Suprapubic skin (tissue), 4 donors: ENCODE measurements at regions not wholly inside any gene's neighbourhood (a gene's known extent, or its start where the extent isn't known, plus 50 kb on each side); places are given as distances from the start of the nearest gene placed in this dataset.

Experiments
- DNase-seq, 2 donors: peaks; one replicate each; pipeline ENCODE4 v3.0.0-alpha.2; 2019; ENCODE audit warnings: low spot score in 2 of 2
- H3K27ac ChIP-seq: fragments of 200-600 bp; sonication (generic); one replicate; pipeline ENCODE4 v1.5.1; 2019
- H3K27me3 ChIP-seq: fragments of 200-600 bp; sonication (generic); one replicate; pipeline ENCODE4 v1.5.1; 2019
- H3K36me3 ChIP-seq: fragments of 200-600 bp; sonication (generic); one replicate; pipeline ENCODE4 v1.5.1; 2019
- H3K4me1 ChIP-seq: fragments of 200-600 bp; sonication (generic); one replicate; pipeline ENCODE4 v1.5.1; 2019
- H3K4me3 ChIP-seq: fragments of 200-600 bp; sonication (generic); one replicate; pipeline ENCODE4 v1.5.1; 2019; ENCODE audit warnings: mild to moderate bottlenecking
- H3K9me3 ChIP-seq: fragments of 200-600 bp; sonication (generic); one replicate; pipeline ENCODE4 v1.5.1; 2019
- EP300 ChIP-seq: sonication (generic); formaldehyde crosslinking; IDR thresholded peaks from one replicate; pipeline ENCODE4 v1.6.1; 2017; ENCODE audit warnings: antibody characterized with exemption
- POLR2A ChIP-seq, 2 donors: fragments of 450-650 bp; IDR thresholded peaks; one replicate each; pipeline ENCODE4 v1.6.1; 2017; ENCODE audit warnings: antibody characterized with exemption in 2 of 2, mild to moderate bottlenecking in 2 of 2, moderate library complexity in 2 of 2
- POLR2AphosphoS5 ChIP-seq, 3 donors: sonication (generic); formaldehyde crosslinking; IDR thresholded peaks; one replicate each; pipeline ENCODE4 v1.6.1; 2017; ENCODE audit warnings: antibody characterized with exemption in 3 of 3
- WGBS: methylation state at CpG from one replicate; pipeline ENCODE4 v1.1.5; 2018; 5-methylcytosine and 5-hydroxymethylcytosine counted together
- TF ChIP-seq, protein P1 (sequence below), 2 donors: fragments of 200-600 bp in 1 of 2; fragments of 450-650 bp in 1 of 2; sonication (generic) in 1 of 2; IDR thresholded peaks; one replicate each; pipeline ENCODE4 v1.5.1; 2016 to 2019; ENCODE audit warnings: antibody characterized with exemption in 2 of 2, mild to moderate bottlenecking in 1 of 2, moderate library complexity in 1 of 2

DNA sequence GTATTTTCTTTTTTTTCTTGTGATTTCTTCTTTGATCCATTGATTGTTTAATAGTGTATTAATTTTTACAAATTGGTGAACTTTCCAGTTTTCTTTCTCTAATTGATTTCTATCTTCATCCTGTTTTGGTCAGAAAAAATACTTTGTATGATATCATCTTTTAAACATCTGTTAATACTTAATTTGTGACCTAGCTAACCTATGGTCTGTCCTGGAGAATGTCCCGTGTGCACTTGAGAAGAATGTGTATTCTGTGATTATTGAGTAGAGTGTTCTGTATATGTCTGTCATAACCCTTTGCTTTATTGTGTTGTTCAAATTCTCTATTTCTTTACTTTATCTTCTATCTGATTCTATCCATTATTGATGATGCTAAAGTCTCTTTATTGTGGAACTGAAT, 65.8 kb upstream of the ZEB1 start:
- WGBS = 63% methylated on average over 1 of the region's 1 CpG
- H3K9me3 ChIP-seq = no peaks in the 10 kb centered on the region
- no peak overlapping the region for H3K4me3 ChIP-seq
- TF ChIP-seq POLR2AphosphoS5 (IDR thresholded peaks at IDR 0.05) = no peak
- no peak for TF ChIP-seq POLR2A (IDR thresholded peaks at IDR 0.05)
- TF ChIP-seq, protein P1, sequence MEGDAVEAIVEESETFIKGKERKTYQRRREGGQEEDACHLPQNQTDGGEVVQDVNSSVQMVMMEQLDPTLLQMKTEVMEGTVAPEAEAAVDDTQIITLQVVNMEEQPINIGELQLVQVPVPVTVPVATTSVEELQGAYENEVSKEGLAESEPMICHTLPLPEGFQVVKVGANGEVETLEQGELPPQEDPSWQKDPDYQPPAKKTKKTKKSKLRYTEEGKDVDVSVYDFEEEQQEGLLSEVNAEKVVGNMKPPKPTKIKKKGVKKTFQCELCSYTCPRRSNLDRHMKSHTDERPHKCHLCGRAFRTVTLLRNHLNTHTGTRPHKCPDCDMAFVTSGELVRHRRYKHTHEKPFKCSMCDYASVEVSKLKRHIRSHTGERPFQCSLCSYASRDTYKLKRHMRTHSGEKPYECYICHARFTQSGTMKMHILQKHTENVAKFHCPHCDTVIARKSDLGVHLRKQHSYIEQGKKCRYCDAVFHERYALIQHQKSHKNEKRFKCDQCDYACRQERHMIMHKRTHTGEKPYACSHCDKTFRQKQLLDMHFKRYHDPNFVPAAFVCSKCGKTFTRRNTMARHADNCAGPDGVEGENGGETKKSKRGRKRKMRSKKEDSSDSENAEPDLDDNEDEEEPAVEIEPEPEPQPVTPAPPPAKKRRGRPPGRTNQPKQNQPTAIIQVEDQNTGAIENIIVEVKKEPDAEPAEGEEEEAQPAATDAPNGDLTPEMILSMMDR (IDR thresholded peaks at IDR 0.05) = no peak
- no peak for TF ChIP-seq EP300
- no peak for DNase-seq
- no peaks in the 10 kb centered on the region for H3K27me3 ChIP-seq
- no peaks in the 10 kb centered on the region for H3K36me3 ChIP-seq
- H3K4me1 ChIP-seq = no peaks in the 10 kb centered on the region
- H3K27ac ChIP-seq = no peak overlapping the region

DNA sequence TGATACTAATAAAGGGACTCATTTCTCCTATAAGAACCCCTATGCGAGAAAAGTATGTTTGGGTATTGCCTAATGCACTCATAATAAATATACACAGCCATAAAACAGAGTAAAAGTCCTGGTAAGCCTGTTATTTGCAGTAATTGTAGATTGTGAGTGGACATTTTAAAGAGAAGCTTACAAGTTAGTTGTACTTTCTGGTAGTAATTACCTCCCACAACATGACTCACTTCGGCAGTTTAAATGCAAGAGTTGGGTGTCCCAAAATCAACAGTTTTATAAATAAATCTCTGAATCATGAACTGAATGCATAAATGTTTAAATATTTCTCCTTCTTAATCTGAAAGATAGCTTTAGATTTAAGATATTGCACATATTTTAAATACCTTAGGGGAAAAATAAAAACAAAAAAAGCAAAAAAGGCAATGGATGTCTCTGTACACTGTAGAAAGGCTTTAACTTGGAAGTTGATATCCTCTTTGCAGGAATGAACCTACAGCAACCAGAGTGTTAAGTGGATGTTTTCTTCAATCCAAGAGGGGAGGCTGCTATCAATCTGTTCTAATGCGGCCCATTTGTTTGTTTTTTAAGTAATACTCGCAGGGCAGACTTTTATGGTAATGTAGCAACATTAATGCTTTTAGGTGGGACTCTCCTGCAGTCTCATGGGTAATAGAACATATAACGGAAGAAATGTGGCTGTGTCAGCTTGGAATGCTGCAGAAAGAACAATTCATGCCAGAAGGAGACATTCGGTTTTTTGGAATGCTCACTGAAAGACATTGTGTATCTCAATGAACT, 57.3 kb upstream of the ZEB1 start:
- H3K36me3 ChIP-seq = no peaks in the 10 kb centered on the region
- WGBS = 51% methylated on average over 6 of the region's 6 CpGs
- no peak overlapping the region for H3K27ac ChIP-seq
- no peak for DNase-seq
- H3K9me3 ChIP-seq = no peaks in the 10 kb centered on the region
- H3K4me3 ChIP-seq = no peak overlapping the region
- H3K27me3 ChIP-seq = no peaks in the 10 kb centered on the region
- no peaks in the 10 kb centered on the region for H3K4me1 ChIP-seq
- TF ChIP-seq POLR2AphosphoS5 (IDR thresholded peaks at IDR 0.05) = no peak
- no peak for TF ChIP-seq POLR2A (IDR thresholded peaks at IDR 0.05)
- no peak for TF ChIP-seq EP300
- TF ChIP-seq, protein P1 (IDR thresholded peaks at IDR 0.05) = no peak

DNA sequence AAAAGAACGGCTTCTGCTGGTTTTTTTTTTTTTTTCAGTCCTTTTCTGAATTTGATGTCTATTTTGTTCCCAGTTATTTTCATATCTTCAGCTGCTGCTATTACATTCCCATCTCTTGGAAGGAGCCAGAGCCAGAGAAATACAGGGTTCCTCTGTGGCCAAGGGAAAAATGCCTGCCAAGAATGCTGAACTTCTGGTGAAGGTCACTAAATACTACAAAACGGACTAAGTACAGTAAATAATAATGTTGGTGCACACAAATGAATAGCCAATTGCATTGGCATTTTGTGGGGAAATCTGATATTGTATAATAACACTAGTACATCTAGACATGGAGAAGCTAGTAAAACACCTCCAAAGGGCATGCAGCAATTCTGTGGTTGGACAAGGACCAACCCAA, 56.3 kb upstream of the ZEB1 start:
- no peaks in the 10 kb centered on the region for H3K36me3 ChIP-seq
- H3K27ac ChIP-seq = no peak overlapping the region
- H3K4me1 ChIP-seq = no peaks in the 10 kb centered on the region
- DNase-seq = no peak
- H3K9me3 ChIP-seq = no peaks in the 10 kb centered on the region
- TF ChIP-seq POLR2AphosphoS5 (IDR thresholded peaks at IDR 0.05) (peak in 1 of 3 donors; percentile 19), EP300 (no peak)
- 53% methylated on average over 2 of the region's 2 CpGs for WGBS
- H3K4me3 ChIP-seq = no peak overlapping the region
- H3K27me3 ChIP-seq = no peaks in the 10 kb centered on the region

DNA sequence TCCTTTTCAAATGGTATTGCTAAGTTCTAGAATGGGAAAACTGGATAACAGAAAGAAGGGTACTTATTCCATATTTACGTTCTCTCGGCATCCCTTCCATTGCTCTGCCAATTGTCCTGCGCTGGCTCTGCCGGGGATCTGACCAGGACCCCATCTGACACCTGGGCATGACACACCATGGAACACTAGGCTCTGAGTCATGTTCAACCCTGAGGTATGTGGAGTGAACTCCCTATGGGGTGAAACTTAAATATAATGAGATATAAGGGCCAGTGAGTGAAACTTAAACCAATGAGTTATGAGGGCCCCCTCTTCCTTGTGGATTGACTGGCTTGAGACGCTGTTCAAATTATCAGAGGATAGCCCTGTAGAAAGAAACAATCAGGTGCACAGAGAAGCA, 55.1 kb upstream of the ZEB1 start:
- H3K4me3 ChIP-seq = no peak overlapping the region
- no peaks in the 10 kb centered on the region for H3K9me3 ChIP-seq
- H3K4me1 ChIP-seq = no peaks in the 10 kb centered on the region
- no peak overlapping the region for H3K27ac ChIP-seq
- H3K36me3 ChIP-seq = no peaks in the 10 kb centered on the region
- H3K27me3 ChIP-seq = no peaks in the 10 kb centered on the region
- WGBS = 93% methylated on average over 5 of the region's 5 CpGs
- DNase-seq = no peak
- TF ChIP-seq EP300 (no peak), POLR2A (IDR thresholded peaks at IDR 0.05) (no peak), POLR2AphosphoS5 (IDR thresholded peaks at IDR 0.05) (no peak)
- TF ChIP-seq, protein P1 (IDR thresholded peaks at IDR 0.05) = no peak

DNA sequence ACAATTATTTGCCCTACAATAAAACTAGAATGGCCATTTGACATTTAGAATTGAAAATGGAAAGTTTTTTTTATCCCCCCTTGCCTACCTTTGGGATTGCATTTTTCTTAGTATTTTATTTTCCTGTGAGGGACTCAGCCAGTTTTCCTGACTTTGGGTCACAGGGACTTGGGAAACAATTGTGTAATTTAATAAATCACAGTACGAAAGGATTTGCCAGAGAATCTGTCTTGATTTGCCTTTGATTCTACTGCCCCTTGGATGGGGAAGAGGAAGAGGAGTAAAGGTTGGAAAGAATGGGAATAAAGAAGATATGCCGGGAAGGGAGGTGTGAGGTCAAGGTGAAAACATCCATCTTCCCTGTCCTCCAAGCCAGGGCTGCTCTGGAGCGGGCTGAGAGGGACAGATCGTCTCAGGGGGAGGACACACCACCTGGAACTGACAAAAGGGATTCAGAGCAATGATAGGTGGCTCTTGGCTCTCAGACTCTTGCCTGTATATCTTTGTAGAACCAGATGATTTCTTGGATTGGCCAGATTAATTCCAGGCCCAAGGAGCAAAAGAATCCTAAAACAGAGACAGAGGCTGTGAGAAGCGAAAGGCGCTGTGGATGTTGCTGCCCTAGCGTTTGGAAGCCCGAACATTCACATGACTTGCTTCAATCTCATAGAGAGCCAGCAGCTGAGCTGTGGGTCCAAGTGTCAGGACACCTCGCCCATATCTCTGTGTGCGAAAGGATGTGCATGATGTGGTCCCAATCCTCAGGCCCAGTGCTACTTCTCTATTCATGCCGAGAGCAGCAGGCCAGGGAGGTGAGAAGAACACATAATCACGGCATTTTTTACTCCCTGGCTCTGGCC, 50.3 kb upstream of the ZEB1 start:
- no peak for DNase-seq
- Histone ChIP-seq H3K27ac (no peak overlapping the region), H3K4me3 (no peak overlapping the region), H3K9me3 (no peaks in the 10 kb centered on the region), H3K36me3 (no peaks in the 10 kb centered on the region), H3K27me3 (no peaks in the 10 kb centered on the region), H3K4me1 (no peaks in the 10 kb centered on the region)
- WGBS = 83% methylated on average over 12 of the region's 12 CpGs
- TF ChIP-seq, protein P1 (IDR thresholded peaks at IDR 0.05) = no peak
- TF ChIP-seq POLR2A (IDR thresholded peaks at IDR 0.05) = no peak
- no peak for TF ChIP-seq EP300
- no peak for TF ChIP-seq POLR2AphosphoS5 (IDR thresholded peaks at IDR 0.05)
